ENCODE measurements at regions not wholly inside any gene's neighbourhood (a gene's known extent, or its start where the extent isn't known, plus 50 kb on each side); places are given as distances from the start of the nearest gene placed in this dataset.
"Not testable (repeated sequence)": the region's sequence is repeated elsewhere in the genome, so short reads cannot be mapped to it uniquely, and the experiment has no call there.

DNA sequence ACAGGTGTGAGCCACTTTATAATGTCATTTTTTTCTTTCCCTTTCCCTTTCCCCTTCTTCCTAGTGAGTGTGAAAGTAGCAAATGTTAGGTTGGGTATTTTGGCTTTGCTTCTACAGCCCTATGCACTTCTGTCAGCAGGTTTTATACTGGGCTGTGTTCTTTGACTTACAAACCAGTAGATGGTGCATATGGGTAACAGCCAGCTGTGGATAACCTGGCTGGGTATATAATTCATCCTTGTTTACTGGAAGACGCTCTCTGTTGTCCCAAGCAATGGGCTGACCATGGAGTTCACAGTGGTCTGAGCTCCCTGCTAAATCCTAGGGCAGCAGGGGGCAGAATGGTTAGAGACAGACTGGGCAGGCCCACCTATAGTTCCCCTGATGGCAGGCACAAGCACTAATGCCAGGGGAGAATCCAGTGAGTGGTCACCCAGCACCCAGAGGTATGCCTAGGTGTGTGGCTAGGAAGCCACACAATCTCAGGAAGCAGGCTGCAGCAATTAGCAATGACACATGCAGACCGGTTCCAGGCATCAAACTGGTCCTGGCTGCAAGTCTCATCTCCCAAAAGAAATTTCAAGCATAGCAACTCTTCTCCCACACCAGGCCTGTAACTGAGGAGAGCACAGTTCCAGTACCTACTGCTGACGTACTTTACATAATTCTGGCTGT is 592.7 kb upstream of the MAN1A1 start:
- no peak for TF ChIP-seq CTCF (IDR thresholded peaks at IDR 0.05)
- Mint-ChIP-seq H3K27ac (no peak overlapping the region), H3K4me1 (no peaks in the 10 kb centered on the region), H3K9me3 (peaks cover 8% of the 10 kb centered on the region), H3K36me3 (ENCODE audit: low read depth) (no peaks in the 10 kb centered on the region), H3K27me3 (ENCODE audit: low read depth, poor library complexity) (peaks cover 3% of the 10 kb centered on the region), H3K4me3 (no peak overlapping the region)
- no peak for DNase-seq

- Mint-ChIP-seq H3K9me3 (peaks cover 8% of the 10 kb centered on the region), H3K36me3 (ENCODE audit: low read depth) (no peaks in the 10 kb centered on the region)
- DNase-seq: no peak
Measured at GRCh38 chr6:119938752-119939151, 589.2 kb upstream of the MAN1A1 start.

DNA sequence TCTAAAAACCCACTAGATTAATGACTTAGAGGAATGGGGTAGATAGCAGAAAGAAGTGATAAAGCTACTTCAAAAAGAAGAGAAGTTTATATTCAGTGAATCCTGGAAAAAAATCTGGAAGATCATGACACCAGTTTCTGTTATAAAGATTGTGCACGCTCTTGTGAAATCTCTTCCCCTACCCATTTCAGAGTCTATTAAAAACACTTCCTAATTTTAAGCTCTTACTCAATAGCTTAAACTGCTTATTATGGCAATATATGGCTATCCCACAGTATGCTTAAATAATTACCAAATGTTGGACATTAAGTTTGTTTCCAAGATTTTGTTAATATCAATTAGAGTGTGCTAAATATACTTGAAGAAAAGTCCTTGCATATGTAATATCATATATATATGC is 585.3 kb upstream of the MAN1A1 start:
- no peaks in the 10 kb centered on the region for H3K4me1 Mint-ChIP-seq
- H3K27me3 Mint-ChIP-seq (ENCODE audit: low read depth, poor library complexity): no peaks in the 10 kb centered on the region
- H3K36me3 Mint-ChIP-seq (ENCODE audit: low read depth): no peaks in the 10 kb centered on the region
- TF ChIP-seq CTCF (IDR thresholded peaks at IDR 0.05): no peak
- H3K27ac Mint-ChIP-seq: no peak overlapping the region
- no peak overlapping the region for H3K4me3 Mint-ChIP-seq
- H3K9me3 Mint-ChIP-seq: peaks cover 5% of the 10 kb centered on the region
- no peak for DNase-seq

More at GRCh38 chr6:119938752-119939151, 589.2 kb upstream of the MAN1A1 start:
- H3K27me3 Mint-ChIP-seq (ENCODE audit: low read depth, poor library complexity): no peaks in the 10 kb centered on the region
- no peak overlapping the region for H3K4me3 Mint-ChIP-seq
- no peaks in the 10 kb centered on the region for H3K4me1 Mint-ChIP-seq
- no peak overlapping the region for H3K27ac Mint-ChIP-seq
- TF ChIP-seq CTCF (IDR thresholded peaks at IDR 0.05): no peak

DNA sequence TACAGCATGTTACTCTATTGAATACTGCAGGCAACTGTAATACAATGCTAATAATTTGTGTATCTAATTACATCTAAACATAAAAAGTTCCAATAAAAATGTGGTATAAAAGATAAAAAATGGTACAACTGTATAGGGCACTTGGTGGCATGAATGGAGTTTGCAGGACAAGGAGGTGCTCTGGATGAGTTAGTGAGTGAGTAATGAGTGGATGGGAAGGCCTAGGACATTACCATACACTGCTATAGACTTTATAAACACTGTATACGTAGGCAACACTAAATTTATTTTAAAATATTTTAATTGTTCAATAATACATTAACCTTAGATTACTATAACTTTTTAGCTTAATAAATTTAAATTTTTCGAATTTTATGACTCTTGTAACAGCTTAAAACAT is 579.6 kb upstream of the MAN1A1 start:
- Mint-ChIP-seq H3K27ac (no peak overlapping the region), H3K27me3 (ENCODE audit: low read depth, poor library complexity) (no peaks in the 10 kb centered on the region), H3K9me3 (peaks cover 26% of the 10 kb centered on the region), H3K4me3 (no peak overlapping the region), H3K4me1 (no peaks in the 10 kb centered on the region), H3K36me3 (ENCODE audit: low read depth) (peaks cover 5% of the 10 kb centered on the region)
- TF ChIP-seq CTCF (IDR thresholded peaks at IDR 0.05): no peak
- no peak for DNase-seq

GRCh38 chr6:119924888-119925287 is 575.3 kb upstream of the MAN1A1 start:
- H3K27me3 Mint-ChIP-seq (ENCODE audit: low read depth, poor library complexity); DNase-seq; H3K36me3 Mint-ChIP-seq (ENCODE audit: low read depth); H3K4me1 Mint-ChIP-seq; H3K4me3 Mint-ChIP-seq; H3K27ac Mint-ChIP-seq: not testable (repeated sequence)
- peaks cover 69% of the 10 kb centered on the region for H3K9me3 Mint-ChIP-seq

DNA sequence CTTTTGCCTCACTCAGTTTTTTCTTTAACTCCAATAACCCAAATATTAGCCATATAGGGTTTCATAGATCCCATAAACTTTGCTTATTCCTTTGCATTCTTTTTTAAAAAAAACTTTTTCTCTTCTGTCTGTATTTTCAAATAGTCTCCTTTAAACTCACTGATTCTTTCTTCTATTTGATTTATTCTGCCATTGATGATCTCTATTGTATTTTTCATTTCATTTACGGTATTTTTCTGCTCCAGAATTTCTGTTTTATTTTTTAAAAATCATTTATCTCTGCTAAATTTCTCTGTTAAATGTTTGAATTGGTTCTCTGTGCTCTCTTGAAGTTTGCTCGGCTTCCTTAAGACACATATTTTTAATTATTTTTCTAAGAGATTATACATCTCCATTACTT is 573.3 kb upstream of the MAN1A1 start:
- Mint-ChIP-seq H3K27me3 (ENCODE audit: low read depth, poor library complexity) (no peaks in the 10 kb centered on the region), H3K36me3 (ENCODE audit: low read depth) (peaks cover 10% of the 10 kb centered on the region), H3K4me1 (no peaks in the 10 kb centered on the region), H3K9me3 (peaks cover 69% of the 10 kb centered on the region), H3K4me3 (no peak overlapping the region), H3K27ac (no peak overlapping the region)
- no peak for DNase-seq
- TF ChIP-seq CTCF (IDR thresholded peaks at IDR 0.05): no peak
